ENCODE measurements at regions not wholly inside any gene's neighbourhood (a gene's known extent, or its start where the extent isn't known, plus 50 kb on each side); places are given as distances from the start of the nearest gene placed in this dataset.

GRCh38 chr7:41280491-41280890 is 422.4 kb downstream of the INHBA start:
- H3K9me3 ChIP-seq = no peaks in the 10 kb centered on the region
- H3K36me3 ChIP-seq = no peaks in the 10 kb centered on the region
- no peak overlapping the region for H3K27ac ChIP-seq (replicated peaks in 1 of 4)
- no peak for DNase-seq (ENCODE audit: extremely low spot score)
- no peaks in the 10 kb centered on the region for H3K4me1 ChIP-seq
- 83% methylated on average over 5 of the region's 5 CpGs for WGBS
- intact Hi-C loops (cut with DNase I) = no loop called here
- no peak overlapping the region for H3K4me3 ChIP-seq
- H3K27me3 ChIP-seq = no peaks in the 10 kb centered on the region
- no peak for TF ChIP-seq POLR2AphosphoS5 (IDR thresholded peaks at IDR 0.05)
- TF ChIP-seq POLR2A (IDR thresholded peaks at IDR 0.05; ENCODE audit: low read depth) = no peak
- TF ChIP-seq, protein P1, sequence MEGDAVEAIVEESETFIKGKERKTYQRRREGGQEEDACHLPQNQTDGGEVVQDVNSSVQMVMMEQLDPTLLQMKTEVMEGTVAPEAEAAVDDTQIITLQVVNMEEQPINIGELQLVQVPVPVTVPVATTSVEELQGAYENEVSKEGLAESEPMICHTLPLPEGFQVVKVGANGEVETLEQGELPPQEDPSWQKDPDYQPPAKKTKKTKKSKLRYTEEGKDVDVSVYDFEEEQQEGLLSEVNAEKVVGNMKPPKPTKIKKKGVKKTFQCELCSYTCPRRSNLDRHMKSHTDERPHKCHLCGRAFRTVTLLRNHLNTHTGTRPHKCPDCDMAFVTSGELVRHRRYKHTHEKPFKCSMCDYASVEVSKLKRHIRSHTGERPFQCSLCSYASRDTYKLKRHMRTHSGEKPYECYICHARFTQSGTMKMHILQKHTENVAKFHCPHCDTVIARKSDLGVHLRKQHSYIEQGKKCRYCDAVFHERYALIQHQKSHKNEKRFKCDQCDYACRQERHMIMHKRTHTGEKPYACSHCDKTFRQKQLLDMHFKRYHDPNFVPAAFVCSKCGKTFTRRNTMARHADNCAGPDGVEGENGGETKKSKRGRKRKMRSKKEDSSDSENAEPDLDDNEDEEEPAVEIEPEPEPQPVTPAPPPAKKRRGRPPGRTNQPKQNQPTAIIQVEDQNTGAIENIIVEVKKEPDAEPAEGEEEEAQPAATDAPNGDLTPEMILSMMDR (IDR thresholded peaks at IDR 0.05) = no peak
- TF ChIP-seq EP300 (IDR thresholded peaks at IDR 0.05) = no peak

DNA sequence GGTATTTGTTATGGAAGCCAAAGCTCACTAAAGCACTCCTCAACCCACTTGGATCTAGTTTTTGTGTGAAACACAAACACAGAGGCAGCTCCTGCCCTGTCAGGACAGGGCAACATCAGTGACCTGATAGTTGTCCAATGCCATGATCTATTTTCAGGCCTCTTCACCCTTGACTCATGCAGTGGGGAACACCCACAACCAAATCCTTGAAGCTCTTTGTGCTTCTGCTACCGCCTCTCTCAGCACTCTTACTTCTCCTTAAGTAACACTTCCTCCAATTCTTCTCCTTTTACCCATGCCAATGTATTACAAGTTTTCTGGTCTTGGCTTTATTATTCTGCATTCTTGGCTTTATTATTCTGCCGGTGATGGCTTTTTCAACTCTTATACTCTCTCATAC is 425.3 kb downstream of the INHBA start:
- H3K36me3 ChIP-seq = no peaks in the 10 kb centered on the region
- 89% methylated on average over 2 of the region's 2 CpGs for WGBS
- no peak overlapping the region for H3K27ac ChIP-seq (replicated peaks in 1 of 4)
- H3K4me1 ChIP-seq = no peaks in the 10 kb centered on the region
- TF ChIP-seq POLR2A (IDR thresholded peaks at IDR 0.05; ENCODE audit: low read depth) (no peak), POLR2AphosphoS5 (IDR thresholded peaks at IDR 0.05) (no peak), EP300 (IDR thresholded peaks at IDR 0.05) (no peak)
- TF ChIP-seq, protein P1 (IDR thresholded peaks at IDR 0.05) = no peak
- intact Hi-C loops (cut with DNase I) = no loop called here
- H3K9me3 ChIP-seq = no peaks in the 10 kb centered on the region
- no peak overlapping the region for H3K4me3 ChIP-seq
- H3K27me3 ChIP-seq = no peaks in the 10 kb centered on the region
- DNase-seq (ENCODE audit: extremely low spot score) = no peak

DNA sequence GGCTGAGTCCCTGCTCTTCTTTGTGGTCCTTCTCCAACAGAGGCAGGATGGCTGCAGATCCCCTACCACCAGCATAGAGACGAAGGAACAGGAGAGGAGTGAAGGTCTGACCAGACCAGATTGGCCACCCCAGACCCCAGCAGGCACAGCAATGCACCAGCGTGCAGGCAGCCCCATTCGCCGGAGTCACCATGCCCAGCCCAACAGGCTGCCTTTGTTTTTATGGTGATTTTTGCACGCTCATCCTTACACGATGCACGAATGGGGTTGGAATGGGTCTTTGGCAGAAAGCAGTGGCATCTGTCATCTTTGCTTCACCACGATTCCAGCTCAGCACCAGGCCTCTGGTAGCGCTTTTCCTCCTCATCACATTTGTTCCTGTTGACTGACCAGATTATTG is 427.6 kb downstream of the INHBA start:
- Histone ChIP-seq H3K27me3 (no peaks in the 10 kb centered on the region), H3K9me3 (no peaks in the 10 kb centered on the region), H3K36me3 (no peaks in the 10 kb centered on the region), H3K4me3 (no peak overlapping the region), H3K27ac (replicated peaks in 1 of 4) (no peak overlapping the region), H3K4me1 (no peaks in the 10 kb centered on the region)
- TF ChIP-seq EP300 (IDR thresholded peaks at IDR 0.05) = no peak
- TF ChIP-seq, protein P1 (IDR thresholded peaks at IDR 0.05) = no peak
- TF ChIP-seq POLR2A (IDR thresholded peaks at IDR 0.05; ENCODE audit: low read depth) = no peak
- no peak for TF ChIP-seq POLR2AphosphoS5 (IDR thresholded peaks at IDR 0.05)
- peak; percentile 83 for DNase-seq (ENCODE audit: extremely low spot score)
- intact Hi-C loops (cut with DNase I) = no loop called here
- 87% methylated on average over 9 of the region's 9 CpGs for WGBS

DNA sequence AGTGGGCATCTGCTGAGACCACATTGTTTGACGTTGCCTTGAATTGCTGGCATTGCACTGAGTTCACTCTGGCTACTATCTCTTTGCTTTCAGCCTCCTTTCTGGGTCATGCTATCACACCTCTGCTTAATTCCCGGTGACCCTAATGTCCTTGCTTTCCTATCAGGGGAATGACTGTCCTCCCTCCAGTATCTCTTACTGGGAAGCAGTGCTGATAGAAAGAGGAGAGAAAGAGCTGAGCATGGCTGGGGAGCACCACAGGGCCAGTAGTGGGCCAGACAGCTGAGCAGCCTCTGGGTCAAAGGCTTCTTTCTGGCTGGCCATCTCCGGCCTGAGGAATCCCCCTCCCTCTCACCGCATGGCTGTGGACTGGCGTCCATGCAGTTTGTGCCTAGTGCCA is 428.7 kb downstream of the INHBA start:
- Histone ChIP-seq H3K27me3 (no peaks in the 10 kb centered on the region), H3K36me3 (no peaks in the 10 kb centered on the region), H3K4me3 (no peak overlapping the region), H3K4me1 (no peaks in the 10 kb centered on the region), H3K9me3 (no peaks in the 10 kb centered on the region), H3K27ac (replicated peaks in 1 of 4) (no peak overlapping the region)
- intact Hi-C loops (cut with DNase I) = no loop called here
- peak; percentile 57 for DNase-seq (ENCODE audit: extremely low spot score)
- 83% methylated on average over 2 of the region's 5 CpGs for WGBS
- TF ChIP-seq POLR2AphosphoS5 (IDR thresholded peaks at IDR 0.05) (no peak), POLR2A (IDR thresholded peaks at IDR 0.05; ENCODE audit: low read depth) (no peak), EP300 (IDR thresholded peaks at IDR 0.05) (no peak)
- TF ChIP-seq, protein P1 (IDR thresholded peaks at IDR 0.05) = no peak

GRCh38 chr7:41272664-41273063 is 430.2 kb downstream of the INHBA start:
- peak; percentile 74 for DNase-seq (ENCODE audit: extremely low spot score)
- intact Hi-C loops (cut with DNase I) = no loop called here
- H3K36me3 ChIP-seq = no peaks in the 10 kb centered on the region
- TF ChIP-seq POLR2AphosphoS5 (IDR thresholded peaks at IDR 0.05) = no peak
- TF ChIP-seq EP300 (IDR thresholded peaks at IDR 0.05) = no peak
- no peak for TF ChIP-seq POLR2A (IDR thresholded peaks at IDR 0.05; ENCODE audit: low read depth)
- TF ChIP-seq, protein P1 (IDR thresholded peaks at IDR 0.05) = no peak
- no peaks in the 10 kb centered on the region for H3K27me3 ChIP-seq
- no peak overlapping the region for H3K4me3 ChIP-seq
- WGBS = 89% methylated on average over 5 of the region's 5 CpGs
- H3K9me3 ChIP-seq = no peaks in the 10 kb centered on the region
- H3K27ac ChIP-seq (replicated peaks in 1 of 4) = no peak overlapping the region
- no peaks in the 10 kb centered on the region for H3K4me1 ChIP-seq
